Heart left ventricle (tissue), 16 donors: ENCODE measurements at regions not wholly inside any gene's neighbourhood (a gene's known extent, or its start where the extent isn't known, plus 50 kb on each side); places are given as distances from the start of the nearest gene placed in this dataset.

Experiments used
- ATAC-seq, 4 donors: fragments of 200-7000 bp; cut with Tn5 transposase; one replicate each; pipeline ENCODE4 v1.9.1; 2020 to 2022; ENCODE audit warnings: moderate library complexity in 4 of 4, mild to moderate bottlenecking in 3 of 4, moderate number of reproducible peaks in 1 of 4
- DNase-seq, 5 donors: peaks; one replicate each; pipeline ENCODE4 v3.0.0-alpha.2; 2020
- H3K27ac ChIP-seq, 12 donors: fragments of 200-600 bp; sonication (generic) in 4 of 12; one replicate each; pipeline versions ENCODE4 v1.5.0 to v1.8.0; 2016 to 2022; ENCODE audit warnings: mild to moderate bottlenecking in 2 of 12
- H3K27me3 ChIP-seq, 9 donors: fragments of 200-600 bp; sonication (generic) in 2 of 9; one replicate each; pipeline versions ENCODE4 v1.5.1 to v1.8.0; 2016 to 2022; ENCODE audit warnings: mild to moderate bottlenecking in 3 of 9
- H3K36me3 ChIP-seq, 9 donors: fragments of 200-600 bp; sonication (generic) in 2 of 9; one replicate each; pipeline versions ENCODE4 v1.5.0 to v1.8.0; 2018 to 2022; ENCODE audit warnings: mild to moderate bottlenecking in 2 of 9
- H3K4me1 ChIP-seq, 12 donors: fragments of 200-600 bp; sonication (generic) in 4 of 12; one replicate each; pipeline versions ENCODE4 v1.5.0 to v1.8.0; 2016 to 2022; ENCODE audit warnings: mild to moderate bottlenecking in 3 of 12
- H3K4me3 ChIP-seq, 12 donors: fragments of 200-600 bp; sonication (generic) in 4 of 12; one replicate each; pipeline versions ENCODE4 v1.5.0 to v1.8.0; 2017 to 2022; ENCODE audit warnings: mild to moderate bottlenecking in 9 of 12, moderate library complexity in 4 of 12
- H3K9me3 ChIP-seq, 12 donors: fragments of 200-600 bp; sonication (generic) in 4 of 12; one replicate each; pipeline versions ENCODE4 v1.5.0 to v1.8.0; 2016 to 2022; ENCODE audit warnings: mild to moderate bottlenecking in 1 of 12
- CTCF ChIP-seq, 12 donors: fragments of 200-600 bp; sonication (generic) in 4 of 12; IDR thresholded peaks; one replicate each; pipeline versions ENCODE4 v1.5.0 to v1.8.0; 2018 to 2022; ENCODE audit warnings: antibody characterized with exemption in 12 of 12, mild to moderate bottlenecking in 5 of 12
- POLR2A ChIP-seq, 2 donors: fragments of 450-650 bp; IDR thresholded peaks; one replicate each; pipeline ENCODE4 v1.6.1; 2017; ENCODE audit warnings: antibody characterized with exemption in 2 of 2, mild to moderate bottlenecking in 2 of 2, moderate library complexity in 2 of 2
- WGBS, 4 donors: extraction: QIAGEN DNeasy Blood & Tissue Kit in 2 of 4; methylation state at CpG; one replicate each; pipeline versions ENCODE4 v1.1.5 to v1.1.7; 2013 to 2018; 5-methylcytosine and 5-hydroxymethylcytosine counted together
- intact Hi-C, 10 donors: fragments of 100-400 bp; cut with DNase I; formaldehyde crosslinking; loops; one replicate each; pipeline versions ENCODE4 v1.11.1 to v1.14.2; 2022
- donor health status: ischemic (EF 13 %, LVEDD 7.1; RV severe dilation, severe dysfunction).
- donor health status: healthy with polysubstance abuse.
- donor health status: DM: no; HTN: yes; CAD: no.
- donor health status: DM: no; HTN: no; CAD: no.
- donor health status: ischemic (EF 25% LVEDD 6.9; RV normal size, moderate dysfunction).
- donor health status: ischemic (EF 25% LVEDD 5.7; RV mildly dilated, moderate dysfunction).
- donor health status: healthy.
- donor health status: DM: yes; HTN: yes; CAD: no.
- donor health status: ischemic (EF 35%, LVEDD 5.7; RV mildly dilated, moderate dysfunction).
- donor health status: nonischemic (EF 11% LVEDD 7.7; RV severe dilation, severe dysfunction).
- donor health status: DM: yes; HTN: yes; CAD: no.
- donor health status: PGD.
- donor health status: ischemic (EF 29% LVEDD 5.4; RV normal size, mild dysfunction).
- donor health status: nonischemic (EF 23%, LVEDD 6.1; RV moderate dilation, normal function).

DNA sequence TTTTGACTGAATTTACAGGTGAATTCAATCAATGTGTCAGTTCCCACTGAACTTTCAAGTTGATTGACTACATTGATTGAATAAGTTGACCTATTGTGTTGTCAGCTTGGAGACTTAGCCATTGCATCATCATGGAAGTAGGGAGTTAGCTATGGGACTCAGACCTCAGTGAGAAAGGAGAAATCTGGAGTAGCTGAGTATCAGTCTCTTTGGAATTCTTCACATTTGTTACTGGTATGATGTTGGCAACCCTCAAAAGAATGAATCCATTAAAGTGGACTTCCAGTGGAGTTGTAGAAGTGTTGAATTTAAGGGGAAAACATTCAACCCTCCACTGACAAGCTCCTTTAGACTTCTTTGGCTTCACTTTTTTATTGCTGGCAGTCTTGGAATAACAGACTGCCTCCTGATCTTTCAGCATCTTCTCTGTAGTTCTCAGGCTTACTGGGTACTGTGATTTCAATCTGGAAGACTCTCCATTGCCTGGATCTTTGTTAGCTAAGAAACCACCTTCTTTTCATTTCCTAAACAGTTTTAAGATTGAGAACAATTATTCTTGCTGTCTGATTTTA lies 160.3 kb upstream of the NRP1 start:
- H3K4me1 ChIP-seq: peaks cover 0 to 33% (median 1%) of the 10 kb centered on the region in 12 donors
- H3K27ac ChIP-seq: no peak overlapping the region
- intact Hi-C loops: no loop called here
- ATAC-seq (no peak), DNase-seq (no peak)
- no peaks in the 10 kb centered on the region for H3K27me3 ChIP-seq
- no peak for TF ChIP-seq POLR2A (IDR thresholded peaks at IDR 0.05)
- no peak for TF ChIP-seq CTCF (IDR thresholded peaks at IDR 0.05)
- H3K4me3 ChIP-seq: no peak overlapping the region
- H3K9me3 ChIP-seq: no peaks in the 10 kb centered on the region
- H3K36me3 ChIP-seq: no peaks in the 10 kb centered on the region

GRCh38 chr10:33493978-33494377 lies 159.5 kb upstream of the NRP1 start:
- no peak for DNase-seq
- Histone ChIP-seq H3K27me3 (no peaks in the 10 kb centered on the region), H3K4me3 (no peak overlapping the region), H3K27ac (peak overlapping the region in 2 of 12 donors; percentile 7 to 41), H3K4me1 (peaks cover 0 to 33% (median 1%) of the 10 kb centered on the region in 12 donors), H3K36me3 (no peaks in the 10 kb centered on the region), H3K9me3 (no peaks in the 10 kb centered on the region)
- TF ChIP-seq POLR2A (IDR thresholded peaks at IDR 0.05): no peak
- 48 to 70% (median 54%) methylated on average over 2 of the region's 2 CpGs for WGBS, 4 donors
- no peak for ATAC-seq
- intact Hi-C loops: no loop called here

DNA sequence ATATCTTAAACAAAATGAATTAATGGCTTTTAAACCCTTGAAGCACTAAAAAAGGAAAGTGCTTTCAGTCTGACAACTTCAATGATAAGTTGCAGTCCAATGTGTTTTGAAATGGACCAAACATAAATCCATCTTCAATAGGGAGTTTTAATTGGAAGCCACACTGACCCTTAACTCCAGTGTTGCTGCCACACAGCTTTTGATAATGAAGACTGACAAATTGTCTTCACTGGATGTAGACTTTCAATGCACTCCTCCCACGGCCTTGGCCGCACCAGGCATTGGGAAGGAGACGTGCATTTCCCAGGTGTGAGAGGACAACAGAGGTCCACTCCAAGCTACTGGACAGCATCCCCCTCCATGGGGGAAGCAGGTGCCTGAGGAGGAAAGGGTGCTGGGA lies 159.0 kb upstream of the NRP1 start:
- intact Hi-C loops: no loop called here
- Histone ChIP-seq H3K36me3 (no peaks in the 10 kb centered on the region), H3K4me1 (peaks cover 0 to 33% (median 1%) of the 10 kb centered on the region in 12 donors), H3K27me3 (no peaks in the 10 kb centered on the region), H3K9me3 (no peaks in the 10 kb centered on the region), H3K4me3 (no peak overlapping the region), H3K27ac (peak overlapping the region in 2 of 12 donors; percentile 7 to 41)
- DNase-seq: no peak
- TF ChIP-seq CTCF (IDR thresholded peaks at IDR 0.05) (no peak), POLR2A (IDR thresholded peaks at IDR 0.05) (no peak)
- WGBS, 4 donors: 87 to 95% (median 90%) methylated on average over 3 of the region's 3 CpGs
- no peak for ATAC-seq

- ATAC-seq (no peak), DNase-seq (no peak)
- no peaks in the 10 kb centered on the region for H3K36me3 ChIP-seq
- intact Hi-C loops: no loop called here
- no peaks in the 10 kb centered on the region for H3K27me3 ChIP-seq
- H3K9me3 ChIP-seq: no peaks in the 10 kb centered on the region
- H3K4me3 ChIP-seq: no peak overlapping the region
- TF ChIP-seq CTCF (IDR thresholded peaks at IDR 0.05): no peak
- no peak for TF ChIP-seq POLR2A (IDR thresholded peaks at IDR 0.05)
- peak overlapping the region in 1 of 12 donors; percentile 41 for H3K27ac ChIP-seq
- peaks cover 0 to 33% (median 1%) of the 10 kb centered on the region in 12 donors for H3K4me1 ChIP-seq
- WGBS, 4 donors: 67 to 80% (median 74%) methylated on average over 4 of the region's 4 CpGs
Observed at GRCh38 chr10:33492701-33493345, 158.4 kb upstream of the NRP1 start.
